Progenitor cell of endocrine pancreas (in vitro differentiated cells): ENCODE measurements at regions not wholly inside any gene's neighbourhood (a gene's known extent, or its start where the extent isn't known, plus 50 kb on each side); places are given as distances from the start of the nearest gene placed in this dataset.

Experiments used
- DNase-seq: peaks from one replicate; pipeline ENCODE4 v3.0.0; 2021; ENCODE audit warnings: low spot score; ENCODE audit not compliant: unreplicated experiment
- H3K27ac Mint-ChIP-seq: 2 replicates; pipeline ENCODE4 v1.8.0; 2021; ENCODE audit warnings: mild to moderate bottlenecking, moderate library complexity, mixed read lengths
- H3K27me3 Mint-ChIP-seq: 2 replicates; pipeline ENCODE4 v1.8.0; 2021; ENCODE audit warnings: mixed read lengths
- H3K36me3 Mint-ChIP-seq: 2 replicates; pipeline ENCODE4 v1.8.0; 2022; ENCODE audit warnings: mixed read lengths; ENCODE audit not compliant: insufficient read depth
- H3K4me1 Mint-ChIP-seq: 2 replicates; pipeline ENCODE4 v1.8.0; 2021; ENCODE audit warnings: low read depth, mixed read lengths
- H3K4me3 Mint-ChIP-seq: 2 replicates; pipeline ENCODE4 v1.8.0; 2021; ENCODE audit warnings: low read depth, mild to moderate bottlenecking, moderate library complexity, mixed read lengths
- H3K9me3 Mint-ChIP-seq: 2 replicates; pipeline ENCODE4 v1.8.0; 2021; ENCODE audit warnings: low read depth, mixed read lengths
- TF ChIP-seq, protein P1 (sequence below): fragments of 200-600 bp; sonication (generic); IDR thresholded peaks from one replicate; pipeline ENCODE4 v1.5.0; 2021; ENCODE audit warnings: antibody characterized with exemption, mild to moderate bottlenecking; ENCODE audit not compliant: unreplicated experiment

DNA sequence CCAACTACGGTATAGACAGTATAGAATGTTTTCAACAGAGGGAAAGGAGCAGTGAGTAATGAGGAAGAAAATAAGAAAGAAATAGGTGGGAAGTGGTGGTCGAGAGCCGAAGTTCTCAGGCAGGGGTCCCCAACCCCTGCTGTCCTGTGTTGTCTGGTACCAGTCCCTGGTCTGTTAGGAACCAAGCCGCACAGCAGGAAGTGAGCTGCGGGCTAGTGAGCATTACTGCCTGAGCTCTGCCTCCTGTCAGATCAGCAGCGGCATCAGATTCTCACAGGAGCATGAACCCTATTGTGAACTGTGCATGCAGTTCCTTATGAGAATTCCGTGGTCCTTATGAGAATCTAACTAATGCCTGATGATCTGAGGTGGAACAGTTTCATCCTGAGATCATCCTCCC lies 107.3 kb upstream of the PTPRR start:
- DNase-seq = no peak
- H3K9me3 Mint-ChIP-seq = no peaks in the 10 kb centered on the region
- H3K27me3 Mint-ChIP-seq = no peaks in the 10 kb centered on the region
- H3K4me1 Mint-ChIP-seq = no peaks in the 10 kb centered on the region
- TF ChIP-seq, protein P1, sequence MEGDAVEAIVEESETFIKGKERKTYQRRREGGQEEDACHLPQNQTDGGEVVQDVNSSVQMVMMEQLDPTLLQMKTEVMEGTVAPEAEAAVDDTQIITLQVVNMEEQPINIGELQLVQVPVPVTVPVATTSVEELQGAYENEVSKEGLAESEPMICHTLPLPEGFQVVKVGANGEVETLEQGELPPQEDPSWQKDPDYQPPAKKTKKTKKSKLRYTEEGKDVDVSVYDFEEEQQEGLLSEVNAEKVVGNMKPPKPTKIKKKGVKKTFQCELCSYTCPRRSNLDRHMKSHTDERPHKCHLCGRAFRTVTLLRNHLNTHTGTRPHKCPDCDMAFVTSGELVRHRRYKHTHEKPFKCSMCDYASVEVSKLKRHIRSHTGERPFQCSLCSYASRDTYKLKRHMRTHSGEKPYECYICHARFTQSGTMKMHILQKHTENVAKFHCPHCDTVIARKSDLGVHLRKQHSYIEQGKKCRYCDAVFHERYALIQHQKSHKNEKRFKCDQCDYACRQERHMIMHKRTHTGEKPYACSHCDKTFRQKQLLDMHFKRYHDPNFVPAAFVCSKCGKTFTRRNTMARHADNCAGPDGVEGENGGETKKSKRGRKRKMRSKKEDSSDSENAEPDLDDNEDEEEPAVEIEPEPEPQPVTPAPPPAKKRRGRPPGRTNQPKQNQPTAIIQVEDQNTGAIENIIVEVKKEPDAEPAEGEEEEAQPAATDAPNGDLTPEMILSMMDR = no peak
- no peak overlapping the region for H3K27ac Mint-ChIP-seq
- no peak overlapping the region for H3K4me3 Mint-ChIP-seq
- H3K36me3 Mint-ChIP-seq = no peaks in the 10 kb centered on the region

DNA sequence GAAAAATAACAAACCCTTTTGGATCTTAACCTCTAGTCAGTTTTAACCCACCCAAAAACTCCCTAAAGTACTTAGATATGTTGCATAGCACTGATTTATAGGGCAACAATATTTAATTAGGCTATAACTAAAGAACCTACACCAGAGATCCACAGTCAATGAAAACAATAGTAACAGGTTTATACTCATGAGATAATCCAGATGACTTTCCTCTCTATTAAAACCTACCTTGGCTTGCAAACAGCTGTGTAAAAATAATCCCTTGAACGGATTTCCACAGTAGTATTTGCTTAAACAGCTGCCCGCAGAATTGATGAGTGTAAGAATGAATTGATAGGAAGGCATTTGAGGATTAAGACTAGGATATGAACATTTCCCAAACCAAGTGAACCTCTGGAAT lies 104.3 kb upstream of the PTPRR start:
- DNase-seq = no peak
- Mint-ChIP-seq H3K9me3 (no peaks in the 10 kb centered on the region), H3K27ac (no peak overlapping the region), H3K4me1 (no peaks in the 10 kb centered on the region), H3K27me3 (no peaks in the 10 kb centered on the region), H3K36me3 (no peaks in the 10 kb centered on the region), H3K4me3 (no peak overlapping the region)
- TF ChIP-seq, protein P1 = no peak

DNA sequence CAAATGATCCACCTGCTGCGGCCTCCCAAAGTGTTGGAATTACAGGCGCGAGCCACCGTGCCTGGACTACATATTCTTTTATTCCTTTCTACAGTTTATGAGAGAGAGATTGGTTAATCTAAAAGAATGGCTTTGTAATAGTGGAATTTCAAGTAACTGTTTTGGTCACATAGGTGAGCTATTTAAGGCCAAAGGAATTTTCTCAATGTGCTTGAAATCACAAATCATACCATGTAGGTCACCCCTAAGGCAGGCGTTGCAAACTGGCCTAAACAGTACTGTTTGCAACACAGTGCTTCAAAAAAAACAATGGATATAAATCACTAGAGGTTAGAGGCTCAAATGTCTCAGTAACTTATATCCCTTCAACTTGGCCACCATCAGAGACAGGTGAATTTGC lies 103.7 kb upstream of the PTPRR start:
- no peak for DNase-seq
- TF ChIP-seq, protein P1 = no peak
- no peaks in the 10 kb centered on the region for H3K9me3 Mint-ChIP-seq
- H3K27ac Mint-ChIP-seq = no peak overlapping the region
- no peak overlapping the region for H3K4me3 Mint-ChIP-seq
- H3K27me3 Mint-ChIP-seq = no peaks in the 10 kb centered on the region
- no peaks in the 10 kb centered on the region for H3K36me3 Mint-ChIP-seq
- no peaks in the 10 kb centered on the region for H3K4me1 Mint-ChIP-seq

DNA sequence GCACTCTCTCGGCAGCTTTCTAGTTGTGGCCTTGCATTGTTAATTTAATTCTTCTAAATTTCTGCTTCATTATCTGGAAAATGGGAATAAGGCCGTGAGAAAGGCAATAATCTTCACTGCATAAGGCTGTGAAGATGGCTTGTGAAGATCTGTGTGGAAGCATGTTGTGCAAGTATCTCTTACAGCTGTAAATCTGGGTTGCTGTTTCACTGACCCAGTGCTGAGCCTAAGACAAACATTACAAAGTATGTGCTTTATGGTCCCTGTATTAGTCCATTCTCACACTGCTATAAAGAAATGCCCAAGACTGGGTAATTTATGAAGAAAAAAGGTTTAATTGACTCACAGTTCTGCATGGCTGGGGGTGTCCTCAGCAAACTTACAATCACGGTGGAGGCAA lies 101.0 kb upstream of the PTPRR start:
- Mint-ChIP-seq H3K27me3 (no peaks in the 10 kb centered on the region), H3K9me3 (no peaks in the 10 kb centered on the region), H3K4me1 (no peaks in the 10 kb centered on the region), H3K4me3 (no peak overlapping the region), H3K36me3 (no peaks in the 10 kb centered on the region), H3K27ac (no peak overlapping the region)
- TF ChIP-seq, protein P1 = no peak
- no peak for DNase-seq

DNA sequence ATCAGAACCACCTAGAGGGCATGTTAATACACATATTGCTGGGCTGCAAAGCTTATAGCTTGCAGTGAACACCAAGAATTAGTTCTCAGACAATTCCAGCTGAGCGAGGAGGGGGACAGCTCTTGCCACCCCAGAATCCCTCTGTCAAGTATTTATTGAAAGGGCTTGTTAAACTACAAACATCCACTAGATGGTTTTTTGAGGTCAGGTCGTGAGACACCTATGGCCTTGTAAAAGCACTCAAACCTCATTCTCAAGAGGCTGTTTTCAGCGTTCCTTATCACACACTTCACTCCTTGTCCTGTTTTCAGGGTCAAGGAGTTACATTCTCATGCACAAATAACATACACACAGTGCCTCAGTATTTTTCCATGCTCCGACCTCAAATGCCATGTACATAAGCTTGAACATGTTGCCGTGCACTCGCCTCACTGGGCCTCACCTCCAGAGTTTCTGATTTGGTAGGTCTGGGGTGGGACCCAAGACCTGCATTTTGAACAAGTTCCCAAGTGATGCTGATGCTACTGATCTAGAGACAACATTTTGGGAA lies 98.8 kb upstream of the PTPRR start:
- DNase-seq = no peak
- no peaks in the 10 kb centered on the region for H3K36me3 Mint-ChIP-seq
- H3K4me3 Mint-ChIP-seq = no peak overlapping the region
- H3K4me1 Mint-ChIP-seq = no peaks in the 10 kb centered on the region
- H3K27me3 Mint-ChIP-seq = no peaks in the 10 kb centered on the region
- no peaks in the 10 kb centered on the region for H3K9me3 Mint-ChIP-seq
- TF ChIP-seq, protein P1 = no peak
- no peak overlapping the region for H3K27ac Mint-ChIP-seq
